AG10803 (cell line): ENCODE measurements at regions not wholly inside any gene's neighbourhood (a gene's known extent, or its start where the extent isn't known, plus 50 kb on each side); places are given as distances from the start of the nearest gene placed in this dataset.
"Not testable (repeated sequence)": the region's sequence is repeated elsewhere in the genome, so short reads cannot be mapped to it uniquely, and the experiment has no call there.

Source experiments
- DNase-seq: peaks from one replicate; pipeline ENCODE4 v3.0.0; 2010; ENCODE audit warnings: low read depth
- H3K4me3 ChIP-seq: 2 replicates; pipeline ENCODE4 v1.5.1; 2011; ENCODE audit warnings: mild to moderate bottlenecking, low read length, control low read depth
- TF ChIP-seq, protein P1 (sequence below): conservative IDR thresholded peaks from 2 replicates; pipeline ENCODE4 v1.5.1; 2011; ENCODE audit warnings: mild to moderate bottlenecking, low read length, control low read depth, inconsistent platforms

DNA sequence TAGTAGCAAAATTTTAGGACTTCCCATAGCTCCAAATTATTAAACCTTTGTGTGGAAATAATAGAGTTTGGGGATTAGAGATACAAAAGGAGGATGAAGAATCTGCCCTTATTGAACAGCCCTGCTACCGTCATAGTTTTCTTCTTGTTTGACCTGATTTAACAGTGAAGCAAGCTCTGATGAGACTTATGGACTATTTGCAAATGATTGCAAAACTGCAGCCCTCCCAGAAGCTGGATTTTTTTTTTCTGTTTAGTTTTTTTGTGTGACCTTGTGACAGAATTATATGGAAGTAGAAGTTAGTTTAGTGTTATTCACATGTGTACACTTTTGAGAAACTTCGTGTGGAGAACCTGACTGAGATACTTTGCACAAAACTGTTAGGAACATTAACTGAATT lies 267.8 kb downstream of the KCNRG start:
- H3K4me3 ChIP-seq: no peak overlapping the region
- TF ChIP-seq, protein P1, sequence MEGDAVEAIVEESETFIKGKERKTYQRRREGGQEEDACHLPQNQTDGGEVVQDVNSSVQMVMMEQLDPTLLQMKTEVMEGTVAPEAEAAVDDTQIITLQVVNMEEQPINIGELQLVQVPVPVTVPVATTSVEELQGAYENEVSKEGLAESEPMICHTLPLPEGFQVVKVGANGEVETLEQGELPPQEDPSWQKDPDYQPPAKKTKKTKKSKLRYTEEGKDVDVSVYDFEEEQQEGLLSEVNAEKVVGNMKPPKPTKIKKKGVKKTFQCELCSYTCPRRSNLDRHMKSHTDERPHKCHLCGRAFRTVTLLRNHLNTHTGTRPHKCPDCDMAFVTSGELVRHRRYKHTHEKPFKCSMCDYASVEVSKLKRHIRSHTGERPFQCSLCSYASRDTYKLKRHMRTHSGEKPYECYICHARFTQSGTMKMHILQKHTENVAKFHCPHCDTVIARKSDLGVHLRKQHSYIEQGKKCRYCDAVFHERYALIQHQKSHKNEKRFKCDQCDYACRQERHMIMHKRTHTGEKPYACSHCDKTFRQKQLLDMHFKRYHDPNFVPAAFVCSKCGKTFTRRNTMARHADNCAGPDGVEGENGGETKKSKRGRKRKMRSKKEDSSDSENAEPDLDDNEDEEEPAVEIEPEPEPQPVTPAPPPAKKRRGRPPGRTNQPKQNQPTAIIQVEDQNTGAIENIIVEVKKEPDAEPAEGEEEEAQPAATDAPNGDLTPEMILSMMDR: no peak
- no peak for DNase-seq

DNA sequence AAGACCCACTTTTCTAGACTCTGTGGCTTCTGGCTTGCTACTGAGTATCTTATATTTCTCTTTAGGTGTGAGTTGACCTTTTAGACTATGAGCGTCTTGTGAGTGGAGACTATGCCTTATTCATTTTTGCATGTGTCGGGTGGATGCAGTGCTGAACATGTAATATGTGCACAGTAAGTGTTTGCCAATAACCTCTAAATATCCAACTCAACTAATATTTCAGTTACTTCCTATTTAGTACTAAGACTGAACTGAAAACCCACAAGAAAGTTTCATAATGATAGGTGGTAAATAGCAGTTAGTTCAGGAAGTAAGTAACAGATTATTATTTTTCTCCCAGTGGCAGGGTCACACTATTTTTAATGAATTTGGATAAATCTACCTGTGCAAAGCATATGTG lies 269.3 kb downstream of the KCNRG start:
- no peak for DNase-seq
- no peak overlapping the region for H3K4me3 ChIP-seq
- TF ChIP-seq, protein P1: no peak

GRCh38 chr13:50285283-50285682 lies 270.0 kb downstream of the KCNRG start:
- no peak overlapping the region for H3K4me3 ChIP-seq
- DNase-seq: no peak
- TF ChIP-seq, protein P1: no peak

DNA sequence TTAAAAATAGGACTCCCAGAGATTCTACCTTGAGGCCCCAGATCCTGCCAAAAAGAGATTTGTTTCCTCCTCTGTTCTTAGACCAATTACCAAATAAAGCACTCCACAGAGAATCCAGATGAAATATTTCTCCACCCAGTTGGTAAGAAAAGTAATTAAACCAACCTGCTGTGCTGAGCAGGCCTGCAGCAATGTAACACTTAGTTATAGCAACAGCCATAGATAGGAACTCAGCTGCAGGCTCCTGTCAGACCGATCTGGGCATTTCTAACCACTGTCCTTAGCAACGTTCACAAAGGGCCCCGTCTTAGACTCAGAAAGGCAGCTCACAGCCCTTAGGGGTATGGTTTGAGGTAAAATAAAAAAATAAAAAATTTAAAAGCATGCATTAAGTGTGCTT lies 271.1 kb downstream of the KCNRG start:
- H3K4me3 ChIP-seq: no peak overlapping the region
- TF ChIP-seq, protein P1: no peak
- DNase-seq: no peak

DNA sequence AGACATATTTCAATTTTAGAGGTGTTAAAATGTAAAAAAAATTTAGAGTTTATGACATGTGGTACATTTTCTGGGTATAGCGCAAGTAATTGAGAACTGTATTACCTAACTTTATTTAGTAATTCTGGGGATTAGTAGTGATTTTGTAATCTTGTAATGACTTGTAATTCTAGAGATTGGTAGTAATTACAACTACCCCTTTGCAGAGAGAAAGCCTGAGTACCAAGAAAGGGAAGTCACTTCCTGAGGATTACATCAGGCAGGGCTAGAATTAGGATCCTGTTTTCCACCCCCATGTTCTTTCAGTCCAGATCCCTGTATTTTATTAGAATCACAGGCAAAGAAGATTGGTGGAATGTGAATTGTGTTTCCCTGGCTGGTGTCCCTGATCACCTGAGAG lies 274.9 kb downstream of the KCNRG start:
- no peak for DNase-seq
- H3K4me3 ChIP-seq: no peak overlapping the region
- TF ChIP-seq, protein P1: no peak

- no peak overlapping the region for H3K4me3 ChIP-seq
- TF ChIP-seq, protein P1: no peak
- no peak for DNase-seq
Observed at GRCh38 chr13:50291611-50292010, 276.4 kb downstream of the KCNRG start.

- no peak overlapping the region for H3K4me3 ChIP-seq
- no peak for DNase-seq
- TF ChIP-seq, protein P1: no peak
Observed at GRCh38 chr13:50292081-50292480, 276.8 kb downstream of the KCNRG start.

DNA sequence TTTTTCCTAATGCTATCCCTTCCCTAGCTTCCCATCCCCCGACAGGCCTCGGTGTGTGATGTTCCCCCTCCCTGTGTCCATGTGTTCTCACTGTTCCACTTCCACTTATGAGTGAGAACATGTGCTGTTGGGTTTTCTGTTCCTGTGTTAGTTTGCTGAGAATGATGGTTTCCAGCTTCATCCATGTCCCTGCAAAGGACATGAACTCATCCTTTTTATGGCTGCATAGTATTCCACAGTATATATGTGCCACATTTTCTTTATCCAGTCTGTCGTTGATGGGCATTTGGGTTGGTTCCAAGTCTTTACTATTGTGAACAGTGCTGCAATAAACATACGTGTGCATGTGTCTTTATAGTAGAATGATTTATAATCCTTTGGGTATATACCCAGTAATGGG lies 279.2 kb downstream of the KCNRG start:
- not testable (repeated sequence) for H3K4me3 ChIP-seq, DNase-seq
